Loucy (cell line): ENCODE measurements at regions not wholly inside any gene's neighbourhood (a gene's known extent, or its start where the extent isn't known, plus 50 kb on each side); places are given as distances from the start of the nearest gene placed in this dataset.

Source experiments
- CTCF ChIP-seq: fragments of 200-600 bp; sonication (generic); conservative IDR thresholded peaks from 2 replicates; pipeline ENCODE4 v1.5.1; 2014; ENCODE audit warnings: mild to moderate bottlenecking, antibody characterized with exemption, low read length
- EZH2phosphoT487 ChIP-seq: fragments of 200-600 bp; IDR thresholded peaks from 2 replicates; pipeline ENCODE4 v1.6.1; 2018; ENCODE audit warnings: antibody characterized with exemption, mild to moderate bottlenecking, moderate library complexity, borderline replicate concordance

- TF ChIP-seq CTCF (peak; percentile 93), EZH2phosphoT487 (no peak)
Observed at GRCh38 chr4:89434364-89434988, 126.9 kb upstream of the GPRIN3 start.
